Glutamatergic neuron (in vitro differentiated cells): ENCODE measurements at regions not wholly inside any gene's neighbourhood (a gene's known extent, or its start where the extent isn't known, plus 50 kb on each side); places are given as distances from the start of the nearest gene placed in this dataset.

Experiments
- DNase-seq: peaks from one replicate; pipeline ENCODE4 v3.0.0; 2022
- H3K27ac Mint-ChIP-seq: one replicate; pipeline ENCODE4 v1.8.0; 2020; ENCODE audit warnings: mild to moderate bottlenecking, mixed read lengths, inconsistent platforms; ENCODE audit not compliant: unreplicated experiment
- H3K27me3 Mint-ChIP-seq: one replicate; pipeline ENCODE4 v1.8.0; 2020; ENCODE audit warnings: mild to moderate bottlenecking, moderate library complexity, mixed read lengths, inconsistent platforms; ENCODE audit not compliant: unreplicated experiment
- H3K36me3 Mint-ChIP-seq: one replicate; pipeline ENCODE4 v1.8.0; 2020; ENCODE audit warnings: mild to moderate bottlenecking, mixed read lengths, inconsistent platforms; ENCODE audit not compliant: unreplicated experiment
- H3K4me1 Mint-ChIP-seq: one replicate; pipeline ENCODE4 v1.8.0; 2020; ENCODE audit warnings: mild to moderate bottlenecking, low read depth, mixed read lengths, inconsistent platforms; ENCODE audit not compliant: unreplicated experiment
- H3K4me3 Mint-ChIP-seq: one replicate; pipeline ENCODE4 v1.8.0; 2020; ENCODE audit warnings: mild to moderate bottlenecking, mixed read lengths, inconsistent platforms; ENCODE audit not compliant: unreplicated experiment
- H3K9me3 Mint-ChIP-seq: one replicate; pipeline ENCODE4 v1.8.0; 2020; ENCODE audit warnings: mild to moderate bottlenecking, moderate library complexity, mixed read lengths, inconsistent platforms; ENCODE audit not compliant: unreplicated experiment
- CTCF ChIP-seq: fragments of 200-600 bp; sonication (generic); IDR thresholded peaks from one replicate; pipeline ENCODE4 v1.5.0; 2021; ENCODE audit not compliant: partially characterized antibody, unreplicated experiment

GRCh38 chr13:54226876-54227275 is 1198.3 kb downstream of the OLFM4 start:
- DNase-seq = no peak

GRCh38 chr13:54232700-54233099 is 1204.1 kb downstream of the OLFM4 start:
- no peak overlapping the region for H3K27ac Mint-ChIP-seq
- H3K4me3 Mint-ChIP-seq = no peak overlapping the region
- H3K36me3 Mint-ChIP-seq = no peaks in the 10 kb centered on the region
- H3K4me1 Mint-ChIP-seq = no peaks in the 10 kb centered on the region
- H3K27me3 Mint-ChIP-seq = no peaks in the 10 kb centered on the region
- H3K9me3 Mint-ChIP-seq = no peaks in the 10 kb centered on the region
- TF ChIP-seq CTCF = no peak
- DNase-seq = no peak

More at GRCh38 chr13:54226876-54227275, 1198.3 kb downstream of the OLFM4 start:
- H3K9me3 Mint-ChIP-seq = no peaks in the 10 kb centered on the region
- no peaks in the 10 kb centered on the region for H3K36me3 Mint-ChIP-seq
- H3K4me3 Mint-ChIP-seq = no peak overlapping the region
- no peaks in the 10 kb centered on the region for H3K4me1 Mint-ChIP-seq
- no peak for TF ChIP-seq CTCF
- H3K27me3 Mint-ChIP-seq = no peaks in the 10 kb centered on the region
- no peak overlapping the region for H3K27ac Mint-ChIP-seq

GRCh38 chr13:54234607-54235006 is 1206.0 kb downstream of the OLFM4 start:
- Mint-ChIP-seq H3K36me3 (no peaks in the 10 kb centered on the region), H3K27ac (no peak overlapping the region), H3K9me3 (no peaks in the 10 kb centered on the region), H3K4me1 (no peaks in the 10 kb centered on the region), H3K27me3 (peaks cover 2% of the 10 kb centered on the region), H3K4me3 (no peak overlapping the region)
- no peak for DNase-seq
- TF ChIP-seq CTCF = no peak

GRCh38 chr13:54241719-54242118 is 1213.1 kb downstream of the OLFM4 start:
- H3K4me1 Mint-ChIP-seq = peaks cover 11% of the 10 kb centered on the region
- H3K27ac Mint-ChIP-seq = peak overlapping the region; percentile 62
- no peak overlapping the region for H3K4me3 Mint-ChIP-seq
- H3K27me3 Mint-ChIP-seq = peaks cover 2% of the 10 kb centered on the region
- no peaks in the 10 kb centered on the region for H3K36me3 Mint-ChIP-seq
- peaks cover 2% of the 10 kb centered on the region for H3K9me3 Mint-ChIP-seq
- DNase-seq = peak; percentile 34
- no peak for TF ChIP-seq CTCF

DNA sequence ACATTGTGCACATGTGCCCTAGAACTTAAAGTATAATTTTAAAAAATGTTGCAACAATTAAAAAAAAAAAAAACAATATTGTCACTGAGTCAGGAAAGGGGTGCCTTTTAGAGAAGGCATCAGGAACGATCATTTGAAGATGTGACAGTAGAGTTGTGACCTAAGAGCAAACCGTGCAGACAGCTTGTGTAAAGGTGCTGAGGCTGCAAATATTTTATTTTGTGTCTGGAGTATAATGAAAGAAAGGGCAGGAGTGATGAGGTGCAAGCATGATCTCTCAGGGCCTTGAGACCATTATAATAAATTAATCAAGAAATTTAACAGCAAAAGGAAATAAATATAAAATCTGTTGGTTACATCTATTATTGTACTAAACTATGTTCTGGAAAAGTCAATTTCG is 1219.7 kb downstream of the OLFM4 start:
- Mint-ChIP-seq H3K4me3 (no peak overlapping the region), H3K36me3 (no peaks in the 10 kb centered on the region), H3K4me1 (peaks cover 3% of the 10 kb centered on the region), H3K27me3 (no peaks in the 10 kb centered on the region), H3K27ac (no peak overlapping the region), H3K9me3 (no peaks in the 10 kb centered on the region)
- TF ChIP-seq CTCF = no peak
- DNase-seq = no peak
